Progenitor cell of endocrine pancreas (in vitro differentiated cells): ENCODE measurements at regions not wholly inside any gene's neighbourhood (a gene's known extent, or its start where the extent isn't known, plus 50 kb on each side); places are given as distances from the start of the nearest gene placed in this dataset.
A peak's percentile ranks its signal among the peaks of the same experiment; 100 is the strongest.

Experiments used
- DNase-seq: peaks from one replicate; pipeline ENCODE4 v3.0.0; 2021; ENCODE audit warnings: low spot score; ENCODE audit not compliant: unreplicated experiment
- H3K27ac Mint-ChIP-seq: 2 replicates; pipeline ENCODE4 v1.8.0; 2021; ENCODE audit warnings: mild to moderate bottlenecking, moderate library complexity, mixed read lengths
- H3K27me3 Mint-ChIP-seq: 2 replicates; pipeline ENCODE4 v1.8.0; 2021; ENCODE audit warnings: mixed read lengths
- H3K36me3 Mint-ChIP-seq: 2 replicates; pipeline ENCODE4 v1.8.0; 2022; ENCODE audit warnings: mixed read lengths; ENCODE audit not compliant: insufficient read depth
- H3K4me1 Mint-ChIP-seq: 2 replicates; pipeline ENCODE4 v1.8.0; 2021; ENCODE audit warnings: low read depth, mixed read lengths
- H3K4me3 Mint-ChIP-seq: 2 replicates; pipeline ENCODE4 v1.8.0; 2021; ENCODE audit warnings: low read depth, mild to moderate bottlenecking, moderate library complexity, mixed read lengths
- H3K9me3 Mint-ChIP-seq: 2 replicates; pipeline ENCODE4 v1.8.0; 2021; ENCODE audit warnings: low read depth, mixed read lengths
- TF ChIP-seq, protein P1 (sequence below): fragments of 200-600 bp; sonication (generic); IDR thresholded peaks from one replicate; pipeline ENCODE4 v1.5.0; 2021; ENCODE audit warnings: antibody characterized with exemption, mild to moderate bottlenecking; ENCODE audit not compliant: unreplicated experiment

GRCh38 chr3:24628523-24629258, 134.0 kb upstream of the THRB start:
- Mint-ChIP-seq H3K27me3 (no peaks in the 10 kb centered on the region), H3K4me3 (no peak overlapping the region), H3K4me1 (peaks cover 2% of the 10 kb centered on the region), H3K27ac (no peak overlapping the region), H3K9me3 (peaks cover 25% of the 10 kb centered on the region), H3K36me3 (peaks cover 4% of the 10 kb centered on the region)
- DNase-seq = no peak
- TF ChIP-seq, protein P1, sequence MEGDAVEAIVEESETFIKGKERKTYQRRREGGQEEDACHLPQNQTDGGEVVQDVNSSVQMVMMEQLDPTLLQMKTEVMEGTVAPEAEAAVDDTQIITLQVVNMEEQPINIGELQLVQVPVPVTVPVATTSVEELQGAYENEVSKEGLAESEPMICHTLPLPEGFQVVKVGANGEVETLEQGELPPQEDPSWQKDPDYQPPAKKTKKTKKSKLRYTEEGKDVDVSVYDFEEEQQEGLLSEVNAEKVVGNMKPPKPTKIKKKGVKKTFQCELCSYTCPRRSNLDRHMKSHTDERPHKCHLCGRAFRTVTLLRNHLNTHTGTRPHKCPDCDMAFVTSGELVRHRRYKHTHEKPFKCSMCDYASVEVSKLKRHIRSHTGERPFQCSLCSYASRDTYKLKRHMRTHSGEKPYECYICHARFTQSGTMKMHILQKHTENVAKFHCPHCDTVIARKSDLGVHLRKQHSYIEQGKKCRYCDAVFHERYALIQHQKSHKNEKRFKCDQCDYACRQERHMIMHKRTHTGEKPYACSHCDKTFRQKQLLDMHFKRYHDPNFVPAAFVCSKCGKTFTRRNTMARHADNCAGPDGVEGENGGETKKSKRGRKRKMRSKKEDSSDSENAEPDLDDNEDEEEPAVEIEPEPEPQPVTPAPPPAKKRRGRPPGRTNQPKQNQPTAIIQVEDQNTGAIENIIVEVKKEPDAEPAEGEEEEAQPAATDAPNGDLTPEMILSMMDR = no peak

DNA sequence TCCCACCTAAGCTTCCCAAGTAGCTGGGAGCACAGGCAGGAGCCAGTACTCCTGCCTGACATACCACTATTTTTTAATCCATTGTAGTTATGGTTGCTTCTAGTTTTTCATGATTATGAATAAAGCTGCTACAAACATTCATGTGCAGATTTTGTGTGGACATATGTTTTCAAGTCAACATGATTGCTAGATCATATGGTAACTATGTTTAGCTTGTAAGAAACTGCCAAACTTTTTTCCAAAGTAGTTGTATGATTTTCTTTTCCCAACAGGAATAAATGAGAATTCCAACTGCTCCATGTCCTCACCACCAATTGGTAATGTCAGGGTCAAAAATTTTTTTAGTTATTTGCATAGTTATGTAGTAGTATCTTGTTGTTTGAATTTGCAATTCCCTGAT, 136.8 kb upstream of the THRB start:
- Mint-ChIP-seq H3K36me3 (peaks cover 6% of the 10 kb centered on the region), H3K4me3 (no peak overlapping the region), H3K9me3 (peaks cover 22% of the 10 kb centered on the region), H3K4me1 (peaks cover 2% of the 10 kb centered on the region), H3K27ac (no peak overlapping the region), H3K27me3 (no peaks in the 10 kb centered on the region)
- TF ChIP-seq, protein P1 = no peak
- no peak for DNase-seq

- H3K27ac Mint-ChIP-seq = peak overlapping the region; percentile 87
- H3K4me1 Mint-ChIP-seq = peaks cover 20% of the 10 kb centered on the region
- peaks cover 2% of the 10 kb centered on the region for H3K27me3 Mint-ChIP-seq
- TF ChIP-seq, protein P1 = no peak
- DNase-seq = no peak
- H3K4me3 Mint-ChIP-seq = no peak overlapping the region
- H3K9me3 Mint-ChIP-seq = peaks cover 12% of the 10 kb centered on the region
- peaks cover 6% of the 10 kb centered on the region for H3K36me3 Mint-ChIP-seq
Observed at GRCh38 chr3:24639061-24639460, 144.4 kb upstream of the THRB start.

DNA sequence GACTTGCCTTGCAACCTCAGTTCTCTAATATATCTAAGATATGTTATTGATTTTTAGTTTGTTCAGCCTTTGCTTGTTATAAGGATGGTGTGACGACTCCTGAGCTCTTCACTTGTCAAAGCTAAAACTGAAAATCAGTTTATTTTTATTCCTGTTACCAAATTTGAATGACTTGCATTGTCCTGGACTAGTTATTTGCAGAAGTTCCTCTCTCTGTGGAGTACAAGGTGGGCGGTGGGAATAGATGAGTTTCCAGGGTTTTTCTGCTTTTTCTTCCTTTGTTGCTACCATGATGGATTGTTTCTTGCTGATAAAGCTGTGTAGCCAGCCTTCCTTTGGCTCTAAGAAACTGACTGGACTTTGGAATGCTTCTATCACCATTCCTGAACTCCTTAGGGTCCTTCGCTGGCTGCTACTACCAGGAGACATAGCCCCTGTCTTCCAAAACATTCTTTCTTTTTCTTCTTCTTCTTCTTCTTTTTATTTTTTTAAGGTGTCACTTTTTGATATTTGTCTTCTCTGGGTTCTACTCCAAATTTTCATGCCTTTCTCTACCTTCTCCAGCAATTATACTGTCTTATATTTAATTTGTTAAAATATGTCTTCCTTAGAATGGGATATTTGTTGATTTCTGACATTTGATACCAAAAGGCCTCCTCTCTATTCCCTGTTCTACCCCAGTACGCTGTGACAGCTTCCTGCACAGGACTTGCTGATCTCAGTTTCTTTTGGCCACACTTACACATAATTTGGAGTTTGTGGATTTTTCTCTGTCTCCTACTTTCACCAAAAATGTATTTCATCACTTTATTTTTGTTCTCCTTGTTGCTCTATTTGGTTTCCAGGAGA, 145.1 kb upstream of the THRB start:
- Mint-ChIP-seq H3K9me3 (peaks cover 12% of the 10 kb centered on the region), H3K27ac (peak overlapping the region; percentile 87), H3K4me1 (peaks cover 20% of the 10 kb centered on the region)

DNA sequence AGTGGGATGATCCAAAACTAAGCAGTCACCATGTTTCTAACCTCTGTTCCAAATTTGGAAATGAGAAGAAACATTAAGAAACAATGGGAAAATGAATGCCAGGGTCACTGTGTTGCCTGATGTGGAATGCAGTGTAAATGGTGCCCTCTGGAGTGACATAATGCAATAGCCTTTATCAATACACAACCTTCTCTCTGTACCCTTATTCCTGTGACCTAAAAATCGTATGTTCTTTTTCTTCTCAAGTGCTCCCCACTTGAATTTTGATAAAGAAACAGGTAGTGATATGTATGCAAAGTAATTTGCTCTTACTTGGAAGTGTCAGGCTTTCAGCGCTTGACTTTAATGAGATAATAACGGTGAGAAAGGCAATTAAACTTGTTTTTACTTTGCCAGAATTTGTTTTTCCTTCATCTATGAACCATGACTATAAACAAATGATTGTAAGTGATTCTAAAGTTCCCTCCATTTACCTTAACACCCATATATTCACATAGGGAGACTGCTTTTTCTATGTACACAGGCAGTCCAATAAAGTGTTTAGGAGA, 145.8 kb upstream of the THRB start:
- no peak for DNase-seq
- Mint-ChIP-seq H3K4me1 (peaks cover 20% of the 10 kb centered on the region), H3K9me3 (peaks cover 7% of the 10 kb centered on the region), H3K27ac (peak overlapping the region; percentile 87), H3K36me3 (peaks cover 4% of the 10 kb centered on the region), H3K27me3 (peaks cover 2% of the 10 kb centered on the region), H3K4me3 (peak overlapping the region; percentile 14)
- TF ChIP-seq, protein P1 = peak; percentile 65

More for the DNA sequence above, 145.1 kb upstream of the THRB start:
- peaks cover 6% of the 10 kb centered on the region for H3K36me3 Mint-ChIP-seq
- peaks cover 2% of the 10 kb centered on the region for H3K27me3 Mint-ChIP-seq
- H3K4me3 Mint-ChIP-seq = peak overlapping the region; percentile 14
- no peak for DNase-seq
- TF ChIP-seq, protein P1 = no peak
